GM12865 (cell line): ENCODE measurements at regions not wholly inside any gene's neighbourhood (a gene's known extent, or its start where the extent isn't known, plus 50 kb on each side); places are given as distances from the start of the nearest gene placed in this dataset.

ENCODE experiments used
- DNase-seq: peaks from one replicate; pipeline ENCODE4 v3.0.0; 2010; ENCODE audit warnings: low read depth
- H3K4me3 ChIP-seq: 2 replicates; pipeline ENCODE4 v1.5.1; 2011; ENCODE audit warnings: mild to moderate bottlenecking, low read depth, low read length, control low read depth
- TF ChIP-seq, protein P1 (sequence below): IDR thresholded peaks from 2 replicates; pipeline ENCODE4 v1.5.1; 2011; ENCODE audit warnings: low read length, control low read depth, low read depth, inconsistent platforms; ENCODE audit not compliant: insufficient read depth; ENCODE audit errors: missing control alignments

DNA sequence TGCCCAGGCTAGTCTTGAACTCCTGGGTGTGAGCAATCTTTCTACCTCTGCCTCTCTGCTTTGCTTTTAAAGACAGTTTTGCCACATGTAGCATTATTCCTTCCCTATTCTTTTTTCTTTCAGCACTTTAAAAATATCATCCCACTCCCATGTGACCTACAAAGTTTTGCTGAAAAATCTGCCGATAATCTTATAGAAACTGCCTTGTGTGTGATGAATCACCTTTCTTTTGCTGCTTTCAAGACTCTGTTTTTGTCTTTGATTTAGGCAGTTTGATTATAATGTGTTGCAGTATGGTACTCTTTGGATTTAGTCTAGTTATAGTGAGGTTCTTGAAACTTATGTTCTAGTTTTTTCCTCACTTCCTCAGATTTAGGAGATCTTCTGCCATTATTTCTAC is 142.0 kb upstream of the KIF2B start:
- TF ChIP-seq, protein P1, sequence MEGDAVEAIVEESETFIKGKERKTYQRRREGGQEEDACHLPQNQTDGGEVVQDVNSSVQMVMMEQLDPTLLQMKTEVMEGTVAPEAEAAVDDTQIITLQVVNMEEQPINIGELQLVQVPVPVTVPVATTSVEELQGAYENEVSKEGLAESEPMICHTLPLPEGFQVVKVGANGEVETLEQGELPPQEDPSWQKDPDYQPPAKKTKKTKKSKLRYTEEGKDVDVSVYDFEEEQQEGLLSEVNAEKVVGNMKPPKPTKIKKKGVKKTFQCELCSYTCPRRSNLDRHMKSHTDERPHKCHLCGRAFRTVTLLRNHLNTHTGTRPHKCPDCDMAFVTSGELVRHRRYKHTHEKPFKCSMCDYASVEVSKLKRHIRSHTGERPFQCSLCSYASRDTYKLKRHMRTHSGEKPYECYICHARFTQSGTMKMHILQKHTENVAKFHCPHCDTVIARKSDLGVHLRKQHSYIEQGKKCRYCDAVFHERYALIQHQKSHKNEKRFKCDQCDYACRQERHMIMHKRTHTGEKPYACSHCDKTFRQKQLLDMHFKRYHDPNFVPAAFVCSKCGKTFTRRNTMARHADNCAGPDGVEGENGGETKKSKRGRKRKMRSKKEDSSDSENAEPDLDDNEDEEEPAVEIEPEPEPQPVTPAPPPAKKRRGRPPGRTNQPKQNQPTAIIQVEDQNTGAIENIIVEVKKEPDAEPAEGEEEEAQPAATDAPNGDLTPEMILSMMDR = no peak
- no peak overlapping the region for H3K4me3 ChIP-seq
- DNase-seq = no peak

GRCh38 chr17:53668854-53669253 is 153.9 kb upstream of the KIF2B start:
- no peak overlapping the region for H3K4me3 ChIP-seq
- no peak for DNase-seq
- TF ChIP-seq, protein P1 = no peak

- no peak for DNase-seq
- TF ChIP-seq, protein P1 = no peak
- no peak overlapping the region for H3K4me3 ChIP-seq
These were observed 160.1 kb upstream of the KIF2B start for GRCh38 chr17:53662608-53663007.

- H3K4me3 ChIP-seq = no peak overlapping the region
- DNase-seq = no peak
- TF ChIP-seq, protein P1 = no peak
These were observed 163.5 kb upstream of the KIF2B start for GRCh38 chr17:53659181-53659580.

- no peak overlapping the region for H3K4me3 ChIP-seq
- TF ChIP-seq, protein P1 = no peak
- DNase-seq = no peak
These were observed 167.1 kb upstream of the KIF2B start for GRCh38 chr17:53655591-53655990.

- DNase-seq = no peak
- no peak overlapping the region for H3K4me3 ChIP-seq
- TF ChIP-seq, protein P1 = no peak
These were observed 173.5 kb upstream of the KIF2B start for GRCh38 chr17:53649201-53649600.

- H3K4me3 ChIP-seq = no peak overlapping the region
- TF ChIP-seq, protein P1 = no peak
- DNase-seq = no peak
These were observed 175.9 kb upstream of the KIF2B start for GRCh38 chr17:53646835-53647234.
